HEK293 (cell line): ENCODE measurements at regions not wholly inside any gene's neighbourhood (a gene's known extent, or its start where the extent isn't known, plus 50 kb on each side); places are given as distances from the start of the nearest gene placed in this dataset.
"Not testable (repeated sequence)": the region's sequence is repeated elsewhere in the genome, so short reads cannot be mapped to it uniquely, and the experiment has no call there.

Experiments
- CTCF ChIA-PET: fragments of 350-600 bp; formaldehyde crosslinking; extraction: SDS; loops from one replicate; lab custom pipeline; 2021; ENCODE audit warnings: antibody characterized with exemption; lab: Yijun Ruan, JAX
- POLR2A ChIA-PET: fragments of 300-600 bp; formaldehyde crosslinking; extraction: SDS; loops from one replicate; lab custom pipeline; 2020; ENCODE audit warnings: antibody characterized with exemption, inconsistent platforms; lab: Yijun Ruan, JAX
- H3K27ac ChIP-seq: fragments of 200-500 bp; sonication (Bioruptor generic); 2 replicates; pipeline ENCODE4 v1.5.1; 2014; ENCODE audit warnings: low read depth, low read length, control low read depth, inconsistent platforms; ENCODE audit errors: extremely low read depth
- H3K36me3 ChIP-seq, 2 experiments: fragments of 200-500 bp in 1 of 2; sonication (Bioruptor generic) in 1 of 2; 1 replicate in 1 of 2; 2 replicates in 1 of 2; pipeline ENCODE4 v1.5.1; 2014 to 2017; ENCODE audit warnings: inconsistent platforms in 2 of 2, low read length in 2 of 2; ENCODE audit not compliant: control insufficient read depth in 2 of 2, insufficient read depth in 1 of 2
- H3K4me1 ChIP-seq: fragments of 200-500 bp; sonication (Bioruptor generic); 2 replicates; pipeline ENCODE4 v1.5.1; 2014; ENCODE audit warnings: mild to moderate bottlenecking, low read length, inconsistent platforms; ENCODE audit not compliant: control insufficient read depth, insufficient read depth
- H3K4me3 ChIP-seq: 2 replicates; pipeline ENCODE4 v1.5.1; 2011; ENCODE audit warnings: low read depth, mild to moderate bottlenecking, control low read depth, low read length, moderate library complexity
- H3K9me3 ChIP-seq: fragments of 200-500 bp; sonication (Bioruptor generic); 2 replicates; pipeline ENCODE4 v1.5.1; 2014; ENCODE audit warnings: low read depth, low read length, inconsistent platforms; ENCODE audit not compliant: control insufficient read depth, insufficient read depth
- BCL6B ChIP-seq: fragments of 450-650 bp; formaldehyde crosslinking; IDR thresholded peaks from 2 replicates; pipeline ENCODE4 v1.5.1; 2017; ENCODE audit warnings: missing biosample characterization, missing genetic modification characterization
- HOXA7 ChIP-seq: sonication (generic); formaldehyde crosslinking; IDR thresholded peaks from 2 replicates; pipeline ENCODE4 v1.8.1; 2022; ENCODE audit warnings: missing genetic modification reagents, borderline replicate concordance
- MZF1 ChIP-seq: fragments of 450-650 bp; formaldehyde crosslinking; IDR thresholded peaks from 2 replicates; pipeline ENCODE4 v1.5.1; 2017; ENCODE audit warnings: missing biosample characterization, missing genetic modification characterization, borderline replicate concordance
- YY1 ChIP-seq: fragments of 450-650 bp; formaldehyde crosslinking; IDR thresholded peaks from 2 replicates; pipeline ENCODE4 v1.5.1; 2018; ENCODE audit warnings: missing biosample characterization, missing genetic modification characterization
- ZBTB7A ChIP-seq: fragments of 450-650 bp; formaldehyde crosslinking; IDR thresholded peaks from 2 replicates; pipeline ENCODE4 v1.5.1; 2016; ENCODE audit warnings: low read depth, missing biosample characterization, missing genetic modification characterization
- ZFP37 ChIP-seq: fragments of 450-650 bp; formaldehyde crosslinking; IDR thresholded peaks from 2 replicates; pipeline ENCODE4 v1.5.1; 2016; ENCODE audit warnings: missing biosample characterization, missing genetic modification characterization
- ZNF10 ChIP-seq: fragments of 450-650 bp; formaldehyde crosslinking; IDR thresholded peaks from 2 replicates; pipeline ENCODE4 v1.5.1; 2017; ENCODE audit warnings: missing biosample characterization, missing genetic modification characterization
- ZNF133 ChIP-seq: fragments of 450-650 bp; formaldehyde crosslinking; IDR thresholded peaks from 2 replicates; pipeline ENCODE4 v1.5.1; 2016; ENCODE audit warnings: missing biosample characterization, missing genetic modification characterization
- ZNF146 ChIP-seq: fragments of 450-650 bp; formaldehyde crosslinking; IDR thresholded peaks from 2 replicates; pipeline ENCODE4 v1.5.1; 2016; ENCODE audit warnings: missing biosample characterization, missing genetic modification characterization
- ZNF174 ChIP-seq: fragments of 450-650 bp; formaldehyde crosslinking; IDR thresholded peaks from 2 replicates; pipeline ENCODE4 v1.5.0; 2017; ENCODE audit warnings: missing biosample characterization, mild to moderate bottlenecking, missing genetic modification characterization
- ZNF221 ChIP-seq: fragments of 450-650 bp; formaldehyde crosslinking; IDR thresholded peaks from 2 replicates; pipeline ENCODE4 v1.5.1; 2017; ENCODE audit warnings: missing biosample characterization, missing genetic modification characterization, borderline replicate concordance
- ZNF23 ChIP-seq: fragments of 450-650 bp; formaldehyde crosslinking; IDR thresholded peaks from 2 replicates; pipeline ENCODE4 v1.5.1; 2016; ENCODE audit warnings: missing biosample characterization, missing genetic modification characterization, borderline replicate concordance
- ZNF292 ChIP-seq: fragments of 450-650 bp; formaldehyde crosslinking; IDR thresholded peaks from 2 replicates; pipeline ENCODE4 v1.5.1; 2016; ENCODE audit warnings: low read depth, missing biosample characterization, missing genetic modification characterization, borderline replicate concordance
- ZNF324 ChIP-seq: fragments of 450-650 bp; formaldehyde crosslinking; IDR thresholded peaks from 2 replicates; pipeline ENCODE4 v1.5.1; 2016; ENCODE audit warnings: missing biosample characterization, missing genetic modification characterization
- ZNF354C ChIP-seq: fragments of 450-650 bp; formaldehyde crosslinking; IDR thresholded peaks from 2 replicates; pipeline ENCODE4 v1.5.1; 2016; ENCODE audit warnings: missing biosample characterization, missing genetic modification characterization, low read depth, borderline replicate concordance
- ZNF423 ChIP-seq: fragments of 450-650 bp; formaldehyde crosslinking; IDR thresholded peaks from 2 replicates; pipeline ENCODE4 v1.5.1; 2016; ENCODE audit warnings: missing biosample characterization, missing genetic modification characterization
- ZNF510 ChIP-seq: fragments of 450-650 bp; formaldehyde crosslinking; IDR thresholded peaks from 2 replicates; pipeline ENCODE4 v1.5.1; 2018; ENCODE audit warnings: mild to moderate bottlenecking, missing genetic modification characterization, missing biosample characterization; ENCODE audit not compliant: insufficient replicate concordance
- ZNF530 ChIP-seq: fragments of 450-650 bp; formaldehyde crosslinking; IDR thresholded peaks from 2 replicates; pipeline ENCODE4 v1.5.1; 2016; ENCODE audit warnings: low read depth, missing biosample characterization, missing genetic modification characterization
- ZNF629 ChIP-seq: fragments of 450-650 bp; formaldehyde crosslinking; IDR thresholded peaks from 2 replicates; pipeline ENCODE4 v1.5.1; 2017; ENCODE audit warnings: missing biosample characterization, missing genetic modification characterization
- ZNF707 ChIP-seq: fragments of 450-650 bp; formaldehyde crosslinking; IDR thresholded peaks from 2 replicates; pipeline ENCODE4 v1.5.1; 2016; ENCODE audit warnings: missing biosample characterization, missing genetic modification characterization
- ZNF785 ChIP-seq: fragments of 450-650 bp; formaldehyde crosslinking; IDR thresholded peaks from 2 replicates; pipeline ENCODE4 v1.5.1; 2016; ENCODE audit warnings: missing biosample characterization, missing genetic modification characterization
- ZSCAN4 ChIP-seq: fragments of 450-650 bp; formaldehyde crosslinking; IDR thresholded peaks from 2 replicates; pipeline ENCODE4 v1.5.1; 2017; ENCODE audit warnings: missing biosample characterization, missing genetic modification characterization
- TF ChIP-seq, protein P1 (sequence below): fragments of 450-650 bp; formaldehyde crosslinking; IDR thresholded peaks from 2 replicates; pipeline ENCODE4 v1.5.1; 2016; ENCODE audit warnings: missing biosample characterization, missing genetic modification characterization
- TF ChIP-seq, protein P2 (sequence below): fragments of 450-650 bp; formaldehyde crosslinking; IDR thresholded peaks from 2 replicates; pipeline ENCODE4 v1.5.1; 2016; ENCODE audit warnings: missing biosample characterization, missing genetic modification characterization

- no peak for TF ChIP-seq ZSCAN4
- no peak for TF ChIP-seq ZNF324 (tag by site-specific recombination)
- TF ChIP-seq ZBTB7A (tag by site-specific recombination) = no peak
These were observed 804.2 kb downstream of the ANKRD7 start (continued) for GRCh38 chr7:119028736-119029135.

GRCh38 chr7:119032136-119032535 lies 807.6 kb downstream of the ANKRD7 start:
- H3K4me1 ChIP-seq, POLR2A ChIA-PET, H3K9me3 ChIP-seq, H3K27ac ChIP-seq, H3K36me3 ChIP-seq, CTCF ChIA-PET, H3K4me3 ChIP-seq: not testable (repeated sequence)
- TF ChIP-seq ZNF146 (tag by site-specific recombination) = peak; percentile 58

GRCh38 chr7:119033641-119034040 lies 809.1 kb downstream of the ANKRD7 start:
- TF ChIP-seq HOXA7 = no peak
- no peak for TF ChIP-seq ZNF707 (tag by site-specific recombination)
- TF ChIP-seq ZNF23 (tag by site-specific recombination) = no peak
- no peak for TF ChIP-seq ZNF530
- no peak for TF ChIP-seq ZNF423 (tag by site-specific recombination)
- no peak for TF ChIP-seq MZF1 (tag by site-specific recombination)
- TF ChIP-seq ZNF292 = no peak
- TF ChIP-seq ZNF629 (tag by site-specific recombination) = no peak
- TF ChIP-seq, all 188 proteins: peak for 0
- ChIA-PET POLR2A (no interaction called here), CTCF (no interaction called here)

DNA sequence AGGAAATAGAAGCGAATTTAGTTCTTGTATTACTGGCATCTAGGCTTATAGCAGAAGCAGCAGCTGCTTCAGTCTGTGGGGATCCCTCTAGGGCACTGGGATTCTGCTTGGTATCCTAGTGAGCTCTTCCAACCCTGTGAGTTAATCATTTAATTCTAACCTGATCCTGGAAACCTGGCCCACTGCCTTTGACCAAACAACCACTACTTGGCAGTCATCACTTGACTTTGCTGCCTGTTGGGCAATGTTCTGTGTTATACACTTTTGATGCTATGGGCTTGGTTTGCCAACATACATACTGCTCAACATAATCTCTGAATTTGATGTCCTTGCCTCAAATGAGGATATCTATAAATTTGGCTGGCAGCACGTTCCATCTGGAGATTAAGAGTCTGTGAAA lies 813.4 kb downstream of the ANKRD7 start:
- Histone ChIP-seq H3K27ac (no peak overlapping the region), H3K36me3 (no peaks in the 10 kb centered on the region), H3K4me3 (no peak overlapping the region), H3K9me3 (no peaks in the 10 kb centered on the region), H3K4me1 (no peaks in the 10 kb centered on the region)
- POLR2A ChIA-PET = no interaction called here
- CTCF ChIA-PET = interaction anchor here (0.7 kb wide), 1 partner anchor 285 kb away, joined by 3 read pairs; no protein-coding TSS in a partner anchor
- no peak for TF ChIP-seq ZNF785 (tag by site-specific recombination)
- no peak for TF ChIP-seq ZNF10 (tag by site-specific recombination)
- no peak for TF ChIP-seq ZFP37 (tag by site-specific recombination)
- TF ChIP-seq YY1 = no peak
- TF ChIP-seq ZNF221 (tag by site-specific recombination) = no peak
- TF ChIP-seq, protein P1, sequence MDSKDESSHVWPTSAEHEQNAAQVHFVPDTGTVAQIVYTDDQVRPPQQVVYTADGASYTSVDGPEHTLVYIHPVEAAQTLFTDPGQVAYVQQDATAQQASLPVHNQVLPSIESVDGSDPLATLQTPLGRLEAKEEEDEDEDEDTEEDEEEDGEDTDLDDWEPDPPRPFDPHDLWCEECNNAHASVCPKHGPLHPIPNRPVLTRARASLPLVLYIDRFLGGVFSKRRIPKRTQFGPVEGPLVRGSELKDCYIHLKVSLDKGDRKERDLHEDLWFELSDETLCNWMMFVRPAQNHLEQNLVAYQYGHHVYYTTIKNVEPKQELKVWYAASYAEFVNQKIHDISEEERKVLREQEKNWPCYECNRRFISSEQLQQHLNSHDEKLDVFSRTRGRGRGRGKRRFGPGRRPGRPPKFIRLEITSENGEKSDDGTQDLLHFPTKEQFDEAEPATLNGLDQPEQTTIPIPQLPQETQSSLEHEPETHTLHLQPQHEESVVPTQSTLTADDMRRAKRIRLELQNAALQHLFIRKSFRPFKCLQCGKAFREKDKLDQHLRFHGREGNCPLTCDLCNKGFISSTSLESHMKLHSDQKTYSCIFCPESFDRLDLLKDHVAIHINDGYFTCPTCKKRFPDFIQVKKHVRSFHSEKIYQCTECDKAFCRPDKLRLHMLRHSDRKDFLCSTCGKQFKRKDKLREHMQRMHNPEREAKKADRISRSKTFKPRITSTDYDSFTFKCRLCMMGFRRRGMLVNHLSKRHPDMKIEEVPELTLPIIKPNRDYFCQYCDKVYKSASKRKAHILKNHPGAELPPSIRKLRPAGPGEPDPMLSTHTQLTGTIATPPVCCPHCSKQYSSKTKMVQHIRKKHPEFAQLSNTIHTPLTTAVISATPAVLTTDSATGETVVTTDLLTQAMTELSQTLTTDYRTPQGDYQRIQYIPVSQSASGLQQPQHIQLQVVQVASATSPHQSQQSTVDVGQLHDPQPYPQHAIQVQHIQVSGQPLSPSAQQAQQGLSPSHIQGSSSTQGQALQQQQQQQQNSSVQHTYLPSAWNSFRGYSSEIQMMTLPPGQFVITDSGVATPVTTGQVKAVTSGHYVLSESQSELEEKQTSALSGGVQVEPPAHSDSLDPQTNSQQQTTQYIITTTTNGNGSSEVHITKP (tag by site-specific recombination) = no peak
- TF ChIP-seq, protein P2, sequence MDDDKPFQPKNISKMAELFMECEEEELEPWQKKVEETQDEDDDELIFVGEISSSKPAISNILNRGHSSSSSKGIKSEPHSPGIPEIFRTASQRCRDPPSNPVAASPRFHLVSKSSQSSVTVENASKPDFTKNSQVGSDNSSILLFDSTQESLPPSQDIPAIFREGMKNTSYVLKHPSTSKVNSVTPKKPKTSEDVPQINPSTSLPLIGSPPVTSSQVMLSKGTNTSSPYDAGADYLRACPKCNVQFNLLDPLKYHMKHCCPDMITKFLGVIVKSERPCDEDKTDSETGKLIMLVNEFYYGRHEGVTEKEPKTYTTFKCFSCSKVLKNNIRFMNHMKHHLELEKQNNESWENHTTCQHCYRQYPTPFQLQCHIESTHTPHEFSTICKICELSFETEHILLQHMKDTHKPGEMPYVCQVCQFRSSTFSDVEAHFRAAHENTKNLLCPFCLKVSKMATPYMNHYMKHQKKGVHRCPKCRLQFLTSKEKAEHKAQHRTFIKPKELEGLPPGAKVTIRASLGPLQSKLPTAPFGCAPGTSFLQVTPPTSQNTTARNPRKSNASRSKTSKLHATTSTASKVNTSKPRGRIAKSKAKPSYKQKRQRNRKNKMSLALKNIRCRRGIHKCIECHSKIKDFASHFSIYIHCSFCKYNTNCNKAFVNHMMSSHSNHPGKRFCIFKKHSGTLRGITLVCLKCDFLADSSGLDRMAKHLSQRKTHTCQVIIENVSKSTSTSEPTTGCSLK = no peak
- no peak for TF ChIP-seq ZNF510 (tag by site-specific recombination)
- no peak for TF ChIP-seq ZNF133
- no peak for TF ChIP-seq BCL6B (tag by site-specific recombination)
- no peak for TF ChIP-seq ZNF174 (tag by site-specific recombination)
- no peak for TF ChIP-seq ZNF354C

More at GRCh38 chr7:119033641-119034040, 809.1 kb downstream of the ANKRD7 start:
- no peaks in the 10 kb centered on the region for H3K4me1 ChIP-seq
- no peak overlapping the region for H3K27ac ChIP-seq
- H3K36me3 ChIP-seq = no peaks in the 10 kb centered on the region
- H3K4me3 ChIP-seq = no peak overlapping the region
- H3K9me3 ChIP-seq = no peaks in the 10 kb centered on the region
